AG09319 (cell line): ENCODE measurements at regions not wholly inside any gene's neighbourhood (a gene's known extent, or its start where the extent isn't known, plus 50 kb on each side); places are given as distances from the start of the nearest gene placed in this dataset.

Source experiments
- DNase-seq: peaks from one replicate; pipeline ENCODE4 v3.0.0-alpha.2; 2010; ENCODE audit warnings: low read depth; ENCODE audit errors: extremely low read depth
- TF ChIP-seq, protein P1 (sequence below): IDR thresholded peaks from 2 replicates; pipeline ENCODE4 v1.5.1; 2011; ENCODE audit warnings: low read depth, mild to moderate bottlenecking, inconsistent platforms, low read length, moderate library complexity

- DNase-seq = no peak
- TF ChIP-seq, protein P1, sequence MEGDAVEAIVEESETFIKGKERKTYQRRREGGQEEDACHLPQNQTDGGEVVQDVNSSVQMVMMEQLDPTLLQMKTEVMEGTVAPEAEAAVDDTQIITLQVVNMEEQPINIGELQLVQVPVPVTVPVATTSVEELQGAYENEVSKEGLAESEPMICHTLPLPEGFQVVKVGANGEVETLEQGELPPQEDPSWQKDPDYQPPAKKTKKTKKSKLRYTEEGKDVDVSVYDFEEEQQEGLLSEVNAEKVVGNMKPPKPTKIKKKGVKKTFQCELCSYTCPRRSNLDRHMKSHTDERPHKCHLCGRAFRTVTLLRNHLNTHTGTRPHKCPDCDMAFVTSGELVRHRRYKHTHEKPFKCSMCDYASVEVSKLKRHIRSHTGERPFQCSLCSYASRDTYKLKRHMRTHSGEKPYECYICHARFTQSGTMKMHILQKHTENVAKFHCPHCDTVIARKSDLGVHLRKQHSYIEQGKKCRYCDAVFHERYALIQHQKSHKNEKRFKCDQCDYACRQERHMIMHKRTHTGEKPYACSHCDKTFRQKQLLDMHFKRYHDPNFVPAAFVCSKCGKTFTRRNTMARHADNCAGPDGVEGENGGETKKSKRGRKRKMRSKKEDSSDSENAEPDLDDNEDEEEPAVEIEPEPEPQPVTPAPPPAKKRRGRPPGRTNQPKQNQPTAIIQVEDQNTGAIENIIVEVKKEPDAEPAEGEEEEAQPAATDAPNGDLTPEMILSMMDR = no peak
Observed at GRCh38 chr14:97028382-97028781, 231.2 kb downstream of the VRK1 start.

DNA sequence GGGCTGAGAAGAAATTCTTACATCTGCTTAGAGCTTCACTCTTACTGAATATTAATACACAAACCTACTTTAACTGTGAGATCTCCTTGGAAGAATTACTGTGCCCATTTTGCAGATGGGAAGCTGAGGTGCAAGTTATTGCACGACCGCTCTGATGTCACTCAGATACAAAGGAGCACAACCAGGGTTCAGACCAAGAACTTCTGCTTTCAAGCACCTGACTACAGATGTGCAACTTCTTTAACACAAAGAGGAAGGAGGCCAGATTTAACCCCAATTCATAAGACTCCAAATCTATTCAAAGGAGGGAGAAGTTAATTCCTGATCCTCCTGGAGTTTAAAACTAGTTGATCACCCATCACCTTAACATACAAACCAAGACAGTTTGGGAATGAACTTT lies 232.6 kb downstream of the VRK1 start:
- TF ChIP-seq, protein P1 = no peak
- no peak for DNase-seq

GRCh38 chr14:97031530-97031929 lies 234.3 kb downstream of the VRK1 start:
- TF ChIP-seq, protein P1 = no peak
- DNase-seq = no peak

DNA sequence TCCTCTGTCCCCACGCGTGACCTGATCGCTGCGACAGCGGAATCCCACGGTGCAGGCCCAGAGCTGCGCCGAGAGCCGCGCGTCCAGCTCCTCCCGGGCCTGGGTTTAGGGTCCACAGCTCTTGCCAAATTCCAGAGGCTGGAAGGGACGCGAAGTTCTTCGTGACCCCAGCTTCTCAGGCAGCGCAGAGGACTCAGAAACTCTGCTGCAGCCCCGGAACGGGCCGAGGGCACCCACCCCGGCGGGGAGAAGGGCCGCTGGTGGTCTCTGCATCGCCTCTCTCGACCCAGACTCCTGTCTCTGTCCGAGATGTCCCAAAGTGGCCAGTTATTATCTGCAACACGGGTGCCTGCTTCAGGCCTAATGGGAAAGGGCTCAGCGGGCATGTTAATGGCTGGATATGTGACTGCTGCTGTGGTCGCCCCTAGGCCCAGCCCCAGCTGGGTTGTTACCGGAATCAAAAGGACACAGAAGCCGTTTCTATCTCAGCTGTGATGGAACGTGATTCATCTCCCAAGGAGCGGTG lies 236.4 kb downstream of the VRK1 start:
- TF ChIP-seq, protein P1 = no peak
- DNase-seq = no peak

DNA sequence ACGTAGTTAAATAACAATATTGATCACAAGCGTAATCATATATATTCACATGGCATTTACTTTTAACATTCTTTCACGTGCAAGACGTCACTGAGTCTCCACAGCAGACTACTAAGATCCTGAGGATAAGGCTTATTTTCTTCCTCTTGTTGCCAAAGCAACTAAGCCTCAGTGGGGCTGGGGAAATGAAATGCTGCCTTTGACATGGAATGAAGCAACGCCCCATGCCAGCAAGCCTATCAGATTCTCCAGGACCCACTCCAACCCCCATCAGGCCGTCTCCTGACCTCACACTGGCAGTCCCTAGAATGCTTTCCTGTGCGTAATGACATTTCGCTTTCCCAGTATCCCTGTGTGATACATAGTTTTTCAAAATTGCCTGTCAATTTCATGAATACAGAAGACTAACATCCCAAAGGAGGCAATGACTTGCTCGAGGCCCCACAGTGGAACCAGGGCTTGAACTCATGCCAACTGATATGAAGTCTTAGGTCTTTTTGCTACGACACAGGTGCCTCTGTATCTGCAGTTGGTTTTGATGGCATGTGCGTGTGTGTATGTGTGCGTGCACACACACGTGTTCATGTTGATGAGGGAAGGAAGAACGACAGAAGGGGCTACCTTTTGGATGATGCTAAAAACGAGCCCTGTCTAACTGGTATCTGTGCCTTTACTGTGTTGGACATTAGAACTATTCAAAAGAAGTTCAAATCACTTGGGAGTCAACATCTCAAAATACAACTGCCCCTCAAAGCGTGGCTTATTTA lies 239.1 kb downstream of the VRK1 start:
- DNase-seq = no peak
- TF ChIP-seq, protein P1 = no peak

DNA sequence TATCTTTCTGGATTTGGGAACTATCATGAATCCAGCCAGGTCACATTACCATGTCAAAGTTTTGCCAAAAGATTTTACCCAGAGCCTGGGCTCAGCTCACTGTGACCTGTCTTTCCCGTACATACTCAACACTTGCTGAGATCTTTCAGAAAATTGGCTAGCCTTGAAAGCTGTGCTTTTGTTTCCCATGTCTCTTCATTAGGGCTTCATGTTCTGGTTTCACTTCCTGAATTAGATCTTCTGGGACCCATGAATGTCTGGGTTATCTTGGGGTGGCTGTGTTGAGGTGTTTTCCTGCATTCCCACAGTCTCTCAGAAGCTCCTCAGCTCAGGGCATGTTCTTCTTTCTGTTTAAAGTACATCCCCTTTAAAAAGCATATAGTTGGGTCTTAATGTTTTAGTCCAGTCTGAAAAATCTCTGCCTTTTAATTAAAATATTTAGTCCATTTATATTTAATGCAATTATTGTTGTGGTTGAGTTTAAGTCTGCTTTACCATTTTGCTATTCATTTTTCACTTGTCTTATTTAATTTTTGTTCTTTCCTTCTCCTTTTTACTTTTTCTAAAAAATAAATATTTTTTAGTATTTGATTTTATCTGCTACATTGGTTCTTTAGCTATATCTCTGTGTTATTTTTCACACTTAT lies 242.7 kb downstream of the VRK1 start:
- DNase-seq = no peak
- TF ChIP-seq, protein P1 = no peak

- DNase-seq = no peak
- TF ChIP-seq, protein P1 = no peak
Observed at GRCh38 chr14:97046967-97047366, 249.8 kb downstream of the VRK1 start.
